GM20000 (cell line): ENCODE measurements at regions not wholly inside any gene's neighbourhood (a gene's known extent, or its start where the extent isn't known, plus 50 kb on each side); places are given as distances from the start of the nearest gene placed in this dataset.

Experiments
- DNase-seq: peaks from one replicate; pipeline ENCODE4 v3.0.0; 2012; ENCODE audit warnings: low spot score
- TF ChIP-seq, protein P1 (sequence below): IDR thresholded peaks from 2 replicates; pipeline ENCODE4 v1.5.1; 2012; ENCODE audit warnings: mild to moderate bottlenecking, control low read depth; ENCODE audit errors: extremely low read depth, missing control alignments

DNA sequence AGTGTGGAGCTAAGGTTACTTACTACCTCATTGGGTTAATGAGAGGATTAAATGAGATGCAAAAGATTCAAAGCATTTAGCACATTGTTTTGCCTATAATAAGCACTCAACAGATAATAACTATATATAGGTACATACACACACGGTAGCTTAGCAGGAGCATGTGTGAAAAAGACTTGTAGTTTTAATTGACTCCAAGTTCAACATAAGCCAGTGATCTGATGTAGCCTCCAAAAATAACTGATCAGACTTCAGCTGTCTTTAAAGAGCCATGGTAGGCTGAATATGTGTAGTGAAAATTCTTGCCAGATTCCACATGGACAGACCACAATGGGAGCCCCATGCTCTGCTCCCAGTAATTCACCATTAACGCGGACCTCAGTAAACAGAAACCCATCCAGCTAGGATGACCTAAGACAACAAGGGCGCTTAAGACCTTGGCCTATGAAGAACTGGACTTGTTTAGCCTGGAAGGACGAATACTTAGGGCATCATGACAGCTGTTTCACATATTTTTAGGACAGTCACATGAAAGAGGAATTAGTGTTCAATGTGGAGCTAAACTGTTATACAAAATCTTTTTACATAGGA, 115.1 kb upstream of the ZNF366 start:
- DNase-seq: no peak
- TF ChIP-seq, protein P1, sequence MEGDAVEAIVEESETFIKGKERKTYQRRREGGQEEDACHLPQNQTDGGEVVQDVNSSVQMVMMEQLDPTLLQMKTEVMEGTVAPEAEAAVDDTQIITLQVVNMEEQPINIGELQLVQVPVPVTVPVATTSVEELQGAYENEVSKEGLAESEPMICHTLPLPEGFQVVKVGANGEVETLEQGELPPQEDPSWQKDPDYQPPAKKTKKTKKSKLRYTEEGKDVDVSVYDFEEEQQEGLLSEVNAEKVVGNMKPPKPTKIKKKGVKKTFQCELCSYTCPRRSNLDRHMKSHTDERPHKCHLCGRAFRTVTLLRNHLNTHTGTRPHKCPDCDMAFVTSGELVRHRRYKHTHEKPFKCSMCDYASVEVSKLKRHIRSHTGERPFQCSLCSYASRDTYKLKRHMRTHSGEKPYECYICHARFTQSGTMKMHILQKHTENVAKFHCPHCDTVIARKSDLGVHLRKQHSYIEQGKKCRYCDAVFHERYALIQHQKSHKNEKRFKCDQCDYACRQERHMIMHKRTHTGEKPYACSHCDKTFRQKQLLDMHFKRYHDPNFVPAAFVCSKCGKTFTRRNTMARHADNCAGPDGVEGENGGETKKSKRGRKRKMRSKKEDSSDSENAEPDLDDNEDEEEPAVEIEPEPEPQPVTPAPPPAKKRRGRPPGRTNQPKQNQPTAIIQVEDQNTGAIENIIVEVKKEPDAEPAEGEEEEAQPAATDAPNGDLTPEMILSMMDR: no peak

DNA sequence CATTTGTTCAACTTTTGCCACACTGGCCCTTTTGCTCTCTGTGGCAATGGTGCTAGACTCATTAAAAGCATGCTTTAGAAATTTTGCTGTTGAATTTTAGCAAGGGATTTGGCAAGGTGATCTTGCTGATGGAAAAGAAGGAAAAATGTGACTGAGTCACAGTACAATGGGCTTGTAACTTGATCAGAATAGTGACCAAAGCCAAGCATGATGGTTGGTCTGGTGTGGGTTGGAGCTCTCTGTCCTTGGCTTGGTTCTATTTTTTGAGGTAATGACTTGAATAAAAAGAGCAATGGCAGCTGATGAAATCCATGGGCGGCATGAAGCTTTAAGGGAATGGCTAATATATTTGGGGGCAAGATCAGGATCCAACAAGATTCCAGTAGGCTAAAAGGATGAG, 114.4 kb upstream of the ZNF366 start:
- TF ChIP-seq, protein P1: no peak
- DNase-seq: no peak

DNA sequence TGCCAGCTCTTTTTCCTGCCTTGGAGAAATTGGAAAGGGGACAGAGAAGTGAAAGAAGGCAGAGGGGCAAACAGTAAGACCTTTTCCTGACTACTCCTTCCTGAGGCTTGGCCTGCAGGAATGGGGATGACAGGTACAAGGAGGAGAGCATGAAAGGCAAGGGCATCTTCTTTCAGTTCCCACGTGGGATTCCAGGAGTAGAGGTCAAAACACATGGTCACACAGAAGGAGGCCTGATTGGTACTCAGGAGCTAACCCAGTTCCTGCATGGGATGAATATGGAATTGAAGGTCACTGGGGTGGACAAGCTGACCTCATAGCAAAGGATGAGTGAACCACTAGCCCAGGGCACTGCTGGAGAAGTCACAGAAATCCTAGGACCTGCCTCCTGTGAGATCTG, 112.5 kb upstream of the ZNF366 start:
- no peak for DNase-seq
- TF ChIP-seq, protein P1: no peak

DNA sequence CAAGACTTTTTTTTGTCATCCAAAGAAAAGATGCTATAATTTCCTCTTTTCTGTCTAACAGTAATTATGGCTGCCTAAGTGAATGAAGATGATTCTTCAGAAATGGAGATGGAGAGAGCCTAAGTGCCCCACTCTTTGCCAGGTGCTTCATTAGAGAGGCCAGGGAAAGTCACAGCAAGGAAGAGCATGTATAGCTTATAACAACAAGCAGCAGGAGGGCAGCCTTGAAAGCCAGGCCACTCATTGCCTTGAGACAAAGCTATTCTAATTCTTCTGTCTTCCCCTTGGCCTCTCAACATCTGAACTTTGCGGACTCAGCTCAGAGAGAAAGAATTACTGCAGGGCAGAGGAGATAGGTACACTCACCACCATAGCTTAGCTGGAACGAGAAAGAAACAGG, 112.0 kb upstream of the ZNF366 start:
- no peak for DNase-seq
- TF ChIP-seq, protein P1: no peak

DNA sequence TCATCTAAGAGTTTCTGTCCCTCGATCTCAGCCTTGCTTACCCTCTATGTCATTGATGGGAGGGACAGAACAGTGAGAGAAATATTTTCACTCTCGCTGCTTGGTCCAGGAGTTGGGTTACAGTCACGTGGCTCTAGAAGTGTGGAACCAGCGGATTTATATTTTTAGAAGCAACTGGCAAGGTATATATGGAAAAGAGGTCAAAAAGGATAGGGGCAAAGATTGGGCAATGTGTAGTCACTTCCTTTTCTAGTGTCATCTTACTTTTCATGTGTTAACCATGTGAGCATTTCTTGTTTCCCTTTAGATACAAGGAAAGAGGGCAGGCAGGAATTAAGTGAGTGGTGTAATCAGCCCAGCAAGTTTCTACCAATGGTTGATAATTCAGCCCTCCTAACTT, 111.5 kb upstream of the ZNF366 start:
- DNase-seq: no peak
- TF ChIP-seq, protein P1: no peak

DNA sequence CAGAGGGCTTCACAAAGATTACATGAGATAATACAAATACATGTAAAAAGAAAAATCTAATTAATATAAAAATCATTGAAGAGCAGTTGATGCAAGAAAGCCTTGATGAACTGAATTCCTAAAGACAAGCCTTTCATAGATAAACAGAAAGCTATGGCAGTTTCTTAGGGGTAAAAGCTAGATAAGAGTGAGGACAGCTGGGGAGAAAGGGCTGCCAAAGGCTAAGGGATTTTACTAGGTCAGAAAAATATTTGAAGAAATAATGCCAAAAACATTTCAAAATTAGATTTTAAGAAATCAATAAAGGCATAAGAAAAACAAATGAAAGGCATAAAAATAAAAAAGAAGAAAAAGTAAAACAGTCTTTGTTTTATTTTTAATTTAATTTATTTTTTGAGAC, 107.9 kb upstream of the ZNF366 start:
- no peak for DNase-seq
- TF ChIP-seq, protein P1: no peak

DNA sequence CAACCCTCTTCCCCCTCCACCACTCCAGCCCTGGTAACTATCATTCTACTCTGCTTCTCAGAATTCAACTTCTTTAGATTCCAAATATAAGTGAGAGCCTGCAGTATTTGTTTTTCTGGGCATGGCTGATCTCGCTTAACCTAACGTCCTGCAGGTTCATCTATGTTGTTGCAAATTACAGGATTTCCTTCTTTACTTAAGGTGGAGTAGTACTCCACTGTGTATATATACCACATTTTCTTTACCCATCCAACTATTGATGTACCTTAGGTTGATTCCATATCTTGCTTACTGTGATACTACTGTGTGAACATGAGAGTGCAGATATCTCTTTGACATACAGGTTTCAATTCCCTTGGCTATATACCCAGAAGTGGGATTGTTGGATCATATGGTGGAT, 106.3 kb upstream of the ZNF366 start:
- TF ChIP-seq, protein P1: no peak
- DNase-seq: no peak

DNA sequence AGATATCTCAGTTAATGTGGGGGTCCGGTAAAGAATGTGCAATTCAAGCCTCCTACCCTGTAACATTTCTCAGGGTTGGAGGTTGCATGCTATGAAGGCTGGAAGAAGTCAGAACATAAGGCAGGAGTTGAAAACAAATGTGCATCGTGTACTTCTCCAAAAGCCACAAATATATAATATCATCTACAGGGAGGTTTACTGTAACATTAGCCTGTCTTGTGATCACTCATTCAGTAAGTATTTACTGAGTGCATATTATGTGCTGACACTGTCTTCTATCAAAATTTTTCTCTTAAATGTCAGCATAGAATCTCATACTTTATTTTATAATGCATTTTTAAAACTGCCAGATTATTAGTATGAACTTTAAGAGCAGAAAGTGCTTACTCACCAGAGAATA, 105.6 kb upstream of the ZNF366 start:
- no peak for DNase-seq
- TF ChIP-seq, protein P1: no peak
